ENCODE measurements at regions not wholly inside any gene's neighbourhood (a gene's known extent, or its start where the extent isn't known, plus 50 kb on each side); places are given as distances from the start of the nearest gene placed in this dataset.
"Not testable (repeated sequence)": the region's sequence is repeated elsewhere in the genome, so short reads cannot be mapped to it uniquely, and the experiment has no call there.

GRCh38 chr15:44860168-44860567 is 96.3 kb upstream of the TERB2 start:
- not testable (repeated sequence) for H3K14ac ChIP-seq (ENCODE audit: low read length); H2BK120ac ChIP-seq (ENCODE audit: low read depth, low read length); H3K4me1 ChIP-seq (ENCODE audit: control insufficient read depth in 2 of 2, insufficient read depth in 1 of 2, low read depth in 1 of 2, low read length in 2 of 2); H2AK5ac ChIP-seq (ENCODE audit: low read depth, low read length); H3K18ac ChIP-seq (ENCODE audit: low read length); H3K79me1 ChIP-seq (ENCODE audit: low read depth, low read length); H3K36me3 ChIP-seq (replicated peaks in 1 of 2; ENCODE audit: control insufficient read depth in 2 of 2, insufficient read depth in 2 of 2, low read length in 2 of 2); H3K9me3 ChIP-seq (replicated peaks in 1 of 2; ENCODE audit: control insufficient read depth in 2 of 2, insufficient read depth in 1 of 2, low read depth in 1 of 2, low read length in 2 of 2); H3K27ac ChIP-seq (replicated peaks; ENCODE audit: low read length); H2BK12ac ChIP-seq (ENCODE audit: low read length); H4K8ac ChIP-seq (ENCODE audit: low read depth, low read length); H3K27me3 ChIP-seq (ENCODE audit: control insufficient read depth in 3 of 3, insufficient read depth in 3 of 3, low read depth in 1 of 3, low read length in 3 of 3); H3K4me2 ChIP-seq (ENCODE audit: insufficient read depth, low read length, poor library complexity, severe bottlenecking); DNase-seq (ENCODE audit: low spot score); H3K4me3 ChIP-seq (ENCODE audit: low read length in 2 of 2); H2BK5ac ChIP-seq (ENCODE audit: low read length); H3K4ac ChIP-seq (ENCODE audit: low read length); H3K9ac ChIP-seq (ENCODE audit: low read depth, low read length, poor library complexity); H3K23ac ChIP-seq (ENCODE audit: low read depth, low read length, poor library complexity); H2AFZ ChIP-seq (ENCODE audit: low read length); H4K91ac ChIP-seq (ENCODE audit: low read depth, low read length, poor library complexity); H2BK15ac ChIP-seq (ENCODE audit: low read length)
- WGBS, 2 donors (ENCODE audit: extremely low coverage in 2 of 2, insufficient read length in 2 of 2, insufficient replicate concordance in 1 of 2) = no CpG with 5 or more reads among the region's 2 CpGs

GRCh38 chr15:44861439-44861910 is 95.0 kb upstream of the TERB2 start:
- Histone ChIP-seq H2BK15ac (ENCODE audit: low read length) (no peak overlapping the region), H3K36me3 (replicated peaks in 1 of 2; ENCODE audit: control insufficient read depth in 2 of 2, insufficient read depth in 2 of 2, low read length in 2 of 2) (no peaks in the 10 kb centered on the region), H3K18ac (ENCODE audit: low read length) (no peak overlapping the region), H3K4me3 (ENCODE audit: low read length in 2 of 2) (no peak overlapping the region), H2BK120ac (ENCODE audit: low read depth, low read length) (no peak overlapping the region), H3K4me1 (ENCODE audit: control insufficient read depth in 2 of 2, insufficient read depth in 1 of 2, low read depth in 1 of 2, low read length in 2 of 2) (no peaks in the 10 kb centered on the region), H2BK12ac (ENCODE audit: low read length) (no peak overlapping the region), H3K27ac (replicated peaks; ENCODE audit: low read length) (no peak overlapping the region), H2AFZ (ENCODE audit: low read length) (no peak overlapping the region), H4K8ac (ENCODE audit: low read depth, low read length) (no peak overlapping the region), H3K14ac (ENCODE audit: low read length) (peak overlapping the region; percentile 71), H3K27me3 (ENCODE audit: control insufficient read depth in 3 of 3, insufficient read depth in 3 of 3, low read depth in 1 of 3, low read length in 3 of 3) (no peaks in the 10 kb centered on the region), H3K79me1 (ENCODE audit: low read depth, low read length) (no peaks in the 10 kb centered on the region), H3K9me3 (replicated peaks in 1 of 2; ENCODE audit: control insufficient read depth in 2 of 2, insufficient read depth in 1 of 2, low read depth in 1 of 2, low read length in 2 of 2) (peaks cover 0 to 3% of the 10 kb centered on the region in 2 donors), H3K4me2 (ENCODE audit: insufficient read depth, low read length, poor library complexity, severe bottlenecking) (no peak overlapping the region), H2AK5ac (ENCODE audit: low read depth, low read length) (no peak overlapping the region), H3K4ac (ENCODE audit: low read length) (no peak overlapping the region), H3K9ac (ENCODE audit: low read depth, low read length, poor library complexity) (no peak overlapping the region), H2BK5ac (ENCODE audit: low read length) (peak overlapping the region; percentile 48), H4K91ac (ENCODE audit: low read depth, low read length, poor library complexity) (no peak overlapping the region), H3K23ac (ENCODE audit: low read depth, low read length, poor library complexity) (no peak overlapping the region)
- DNase-seq (ENCODE audit: low spot score) = no peak
- no CpG with 5 or more reads among the region's 14 CpGs for WGBS, 2 donors (ENCODE audit: extremely low coverage in 2 of 2, insufficient read length in 2 of 2, insufficient replicate concordance in 1 of 2)

- no peak for DNase-seq (ENCODE audit: low spot score)
- H2BK12ac ChIP-seq (ENCODE audit: low read length) = no peak overlapping the region
- H2AK5ac ChIP-seq (ENCODE audit: low read depth, low read length) = no peak overlapping the region
Observed at GRCh38 chr15:44861917-44862316, 94.6 kb upstream of the TERB2 start.

GRCh38 chr15:44862866-44863265 is 93.6 kb upstream of the TERB2 start:
- H3K27me3 ChIP-seq (ENCODE audit: control insufficient read depth in 3 of 3, insufficient read depth in 3 of 3, low read depth in 1 of 3, low read length in 3 of 3); H2BK12ac ChIP-seq (ENCODE audit: low read length); H3K4me3 ChIP-seq (ENCODE audit: low read length in 2 of 2); H3K14ac ChIP-seq (ENCODE audit: low read length); H3K9ac ChIP-seq (ENCODE audit: low read depth, low read length, poor library complexity); H3K4ac ChIP-seq (ENCODE audit: low read length); H2BK120ac ChIP-seq (ENCODE audit: low read depth, low read length); H2BK5ac ChIP-seq (ENCODE audit: low read length); H3K36me3 ChIP-seq (replicated peaks in 1 of 2; ENCODE audit: control insufficient read depth in 2 of 2, insufficient read depth in 2 of 2, low read length in 2 of 2); H3K4me2 ChIP-seq (ENCODE audit: insufficient read depth, low read length, poor library complexity, severe bottlenecking); H3K27ac ChIP-seq (replicated peaks; ENCODE audit: low read length); H3K18ac ChIP-seq (ENCODE audit: low read length); H3K79me1 ChIP-seq (ENCODE audit: low read depth, low read length); H3K4me1 ChIP-seq (ENCODE audit: control insufficient read depth in 2 of 2, insufficient read depth in 1 of 2, low read depth in 1 of 2, low read length in 2 of 2); DNase-seq (ENCODE audit: low spot score); H4K91ac ChIP-seq (ENCODE audit: low read depth, low read length, poor library complexity); H2BK15ac ChIP-seq (ENCODE audit: low read length); H2AK5ac ChIP-seq (ENCODE audit: low read depth, low read length); H3K23ac ChIP-seq (ENCODE audit: low read depth, low read length, poor library complexity); H3K9me3 ChIP-seq (replicated peaks in 1 of 2; ENCODE audit: control insufficient read depth in 2 of 2, insufficient read depth in 1 of 2, low read depth in 1 of 2, low read length in 2 of 2); H4K8ac ChIP-seq (ENCODE audit: low read depth, low read length); H2AFZ ChIP-seq (ENCODE audit: low read length): not testable (repeated sequence)
- no CpG with 5 or more reads among the region's 1 CpG for WGBS, 2 donors (ENCODE audit: extremely low coverage in 2 of 2, insufficient read length in 2 of 2, insufficient replicate concordance in 1 of 2)

More at GRCh38 chr15:44861917-44862316, 94.6 kb upstream of the TERB2 start:
- Histone ChIP-seq H3K79me1 (ENCODE audit: low read depth, low read length) (no peaks in the 10 kb centered on the region), H3K27ac (replicated peaks; ENCODE audit: low read length) (no peak overlapping the region), H3K9me3 (replicated peaks in 1 of 2; ENCODE audit: control insufficient read depth in 2 of 2, insufficient read depth in 1 of 2, low read depth in 1 of 2, low read length in 2 of 2) (peaks cover 0 to 3% of the 10 kb centered on the region in 2 donors), H2BK5ac (ENCODE audit: low read length) (peak overlapping the region; percentile 48), H3K9ac (ENCODE audit: low read depth, low read length, poor library complexity) (no peak overlapping the region), H3K4me1 (ENCODE audit: control insufficient read depth in 2 of 2, insufficient read depth in 1 of 2, low read depth in 1 of 2, low read length in 2 of 2) (no peaks in the 10 kb centered on the region), H3K36me3 (replicated peaks in 1 of 2; ENCODE audit: control insufficient read depth in 2 of 2, insufficient read depth in 2 of 2, low read length in 2 of 2) (no peaks in the 10 kb centered on the region), H3K4ac (ENCODE audit: low read length) (no peak overlapping the region), H3K23ac (ENCODE audit: low read depth, low read length, poor library complexity) (no peak overlapping the region), H3K4me3 (ENCODE audit: low read length in 2 of 2) (no peak overlapping the region), H2BK120ac (ENCODE audit: low read depth, low read length) (no peak overlapping the region), H4K8ac (ENCODE audit: low read depth, low read length) (no peak overlapping the region), H3K27me3 (ENCODE audit: control insufficient read depth in 3 of 3, insufficient read depth in 3 of 3, low read depth in 1 of 3, low read length in 3 of 3) (no peaks in the 10 kb centered on the region), H2BK15ac (ENCODE audit: low read length) (no peak overlapping the region), H3K14ac (ENCODE audit: low read length) (no peak overlapping the region), H2AFZ (ENCODE audit: low read length) (no peak overlapping the region), H3K18ac (ENCODE audit: low read length) (no peak overlapping the region), H3K4me2 (ENCODE audit: insufficient read depth, low read length, poor library complexity, severe bottlenecking) (no peak overlapping the region), H4K91ac (ENCODE audit: low read depth, low read length, poor library complexity) (no peak overlapping the region)
- no CpG with 5 or more reads among the region's 6 CpGs for WGBS, 2 donors (ENCODE audit: extremely low coverage in 2 of 2, insufficient read length in 2 of 2, insufficient replicate concordance in 1 of 2)

All from neuronal stem cell (in vitro differentiated cells).